ENCODE measurements at regions not wholly inside any gene's neighbourhood (a gene's known extent, or its start where the extent isn't known, plus 50 kb on each side); places are given as distances from the start of the nearest gene placed in this dataset.
A peak's percentile ranks its signal among the peaks of the same experiment; 100 is the strongest.

DNA sequence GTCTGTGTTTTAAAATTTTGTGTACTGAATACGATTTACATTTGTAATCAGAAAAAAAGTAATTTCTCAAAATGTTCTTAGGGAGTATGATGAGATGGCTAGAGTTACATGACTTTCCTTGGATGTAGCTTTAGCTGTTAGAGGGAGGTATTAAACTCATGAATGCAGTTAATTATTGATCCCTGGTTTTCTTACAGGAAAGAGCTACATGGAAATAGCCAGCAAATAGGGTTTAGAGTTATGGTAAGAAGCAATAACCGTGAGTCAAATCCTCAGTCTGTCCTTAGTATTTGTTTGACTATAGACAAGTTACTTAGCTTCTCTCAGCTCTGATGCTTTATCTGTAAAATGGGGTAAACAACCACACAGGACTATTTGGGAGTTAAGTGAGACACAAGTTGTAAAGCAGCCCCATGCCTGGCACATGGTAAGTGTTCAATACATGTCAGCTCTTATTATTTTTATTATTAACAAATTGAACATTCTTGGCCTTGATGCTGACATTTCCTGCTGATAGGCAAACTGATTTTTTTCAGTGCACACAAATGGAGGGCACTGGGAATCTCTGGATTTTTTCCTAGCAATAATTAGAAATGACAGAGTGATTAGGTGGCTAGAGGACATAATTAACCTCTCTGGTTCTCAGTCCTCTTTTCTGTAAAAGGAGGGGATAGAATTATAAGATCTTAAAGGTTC, 204.5 kb upstream of the PHYHIPL start:
- no peak for DNase-seq

DNA sequence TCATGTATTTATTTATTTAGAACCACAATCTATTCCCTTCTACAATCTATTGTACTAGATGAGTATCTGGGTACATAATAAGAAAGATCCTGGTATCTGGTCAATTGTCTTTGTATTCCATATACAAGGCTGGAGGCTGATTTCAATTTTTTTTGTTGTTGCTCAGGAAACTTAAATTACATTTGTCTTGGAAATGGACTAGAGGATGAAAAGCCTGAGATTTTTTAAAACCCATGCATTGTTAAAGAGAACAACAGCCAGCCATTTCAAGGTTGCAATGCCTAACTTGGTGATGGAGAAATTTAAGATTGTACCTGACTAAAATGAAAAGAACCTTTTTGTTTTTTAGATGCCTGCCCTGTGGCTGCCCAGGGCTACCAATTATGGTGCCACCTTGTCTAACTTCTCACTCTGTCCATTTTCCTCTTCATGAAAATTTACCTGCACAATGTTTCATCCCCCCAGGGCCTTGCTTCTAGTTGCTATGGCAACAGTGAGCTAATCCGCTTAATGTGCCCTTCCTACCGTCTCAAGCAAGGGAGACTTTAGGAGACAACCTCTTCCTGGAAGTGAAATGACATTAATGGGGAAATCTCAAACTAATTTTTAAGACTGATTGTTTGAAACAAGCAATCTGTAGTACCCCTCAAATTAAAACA, 203.7 kb upstream of the PHYHIPL start:
- DNase-seq: no peak

DNA sequence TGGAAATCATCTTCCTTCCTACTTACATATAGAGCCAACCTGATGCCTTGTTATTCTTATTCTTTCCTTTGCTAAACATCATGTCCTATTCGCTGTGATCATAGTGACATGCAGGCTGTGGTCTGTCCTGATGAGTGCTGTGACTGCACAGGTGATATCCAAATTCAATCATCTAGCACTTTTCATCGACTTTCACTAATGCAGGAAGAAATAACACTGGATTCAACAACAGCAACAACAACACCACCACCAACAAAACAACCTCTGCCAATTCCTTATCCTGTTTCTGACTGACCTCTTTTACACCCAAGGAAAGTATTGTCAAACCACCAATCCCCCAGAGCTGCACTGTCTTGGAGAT, 203.2 kb upstream of the PHYHIPL start:
- DNase-seq: no peak

DNA sequence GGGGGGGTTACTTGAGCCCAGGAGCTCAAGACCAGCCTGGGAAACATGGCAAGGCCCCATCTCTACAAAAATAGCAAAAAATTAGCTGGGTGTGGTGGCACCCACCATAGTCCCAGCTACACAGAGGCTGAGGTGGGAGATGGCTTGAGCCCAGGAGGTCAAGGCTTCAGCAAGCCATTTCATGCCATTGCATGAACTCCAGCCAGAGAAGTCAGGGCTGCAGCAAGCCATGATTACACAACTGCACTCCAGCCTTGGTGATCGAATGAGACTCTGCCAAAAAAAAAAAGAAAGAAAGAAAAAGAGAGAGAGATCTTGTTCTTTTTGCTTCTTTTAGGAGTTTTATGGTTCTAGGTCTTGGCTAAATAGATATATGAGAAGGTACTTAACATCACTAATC, 200.2 kb upstream of the PHYHIPL start:
- no peak for DNase-seq

DNA sequence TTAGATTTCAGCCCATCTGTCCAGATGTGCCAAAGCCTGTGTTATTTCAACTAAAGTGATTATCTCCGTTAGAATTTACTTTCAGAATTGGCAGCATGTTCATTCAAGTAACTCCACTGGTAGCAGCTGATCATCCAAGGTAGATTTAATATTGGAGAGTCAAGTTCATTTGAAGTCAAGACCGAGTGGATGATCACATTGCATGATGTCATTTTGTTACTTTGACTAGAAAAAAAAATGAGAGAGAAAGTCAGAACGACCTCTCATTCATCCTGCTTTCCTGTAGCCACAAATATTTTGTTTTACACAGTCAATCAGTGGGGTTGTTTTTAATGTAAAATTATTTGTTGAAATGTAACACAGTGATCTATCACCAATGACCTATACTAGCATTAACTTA, 196.7 kb upstream of the PHYHIPL start:
- DNase-seq: no peak

DNA sequence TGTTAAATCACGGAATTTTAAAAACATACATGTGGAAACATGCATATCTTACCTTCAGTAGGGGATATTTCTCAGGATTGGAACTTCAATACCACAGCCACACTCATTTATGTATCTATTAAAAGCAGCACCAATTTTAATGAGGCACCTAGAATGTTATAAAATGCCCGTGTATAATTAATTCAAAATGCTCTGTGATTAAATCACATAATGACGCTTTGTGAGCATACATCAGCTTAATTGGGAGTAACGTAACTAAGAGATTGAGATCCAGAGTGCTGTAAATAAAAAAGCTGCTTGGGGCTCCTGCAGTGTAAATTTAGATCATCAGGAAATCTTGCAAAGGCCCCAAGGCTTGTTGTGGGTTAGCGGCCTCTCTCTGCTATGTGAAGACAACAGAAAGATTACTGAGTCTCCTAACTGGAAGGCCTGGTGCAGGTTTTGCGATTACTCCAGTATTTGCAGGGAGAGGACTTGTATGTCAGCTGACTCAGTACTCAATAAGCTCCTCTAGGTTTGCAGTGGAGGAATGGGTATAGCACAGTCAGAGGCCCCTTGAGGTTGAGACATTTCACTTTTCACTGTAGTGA, 195.5 kb upstream of the PHYHIPL start:
- DNase-seq: no peak

DNA sequence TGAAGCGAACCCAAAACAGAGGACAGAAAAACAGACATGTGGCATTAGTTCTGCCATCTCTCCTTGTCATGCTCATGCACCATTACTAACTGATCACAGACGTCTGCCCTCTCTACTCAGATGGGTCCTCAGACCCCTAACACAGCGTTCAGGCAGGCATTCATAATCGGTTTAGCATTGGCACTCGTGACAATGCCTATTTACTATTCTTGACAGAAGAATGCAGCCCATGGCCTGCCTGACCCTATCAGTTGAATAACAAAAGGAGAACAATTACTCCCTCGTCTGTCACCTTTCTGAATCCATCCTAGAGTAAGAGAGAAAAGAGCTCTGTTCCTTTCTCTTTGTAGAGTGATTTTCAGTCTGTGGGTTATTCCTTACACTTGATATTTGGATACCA, 194.6 kb upstream of the PHYHIPL start:
- DNase-seq: no peak

DNA sequence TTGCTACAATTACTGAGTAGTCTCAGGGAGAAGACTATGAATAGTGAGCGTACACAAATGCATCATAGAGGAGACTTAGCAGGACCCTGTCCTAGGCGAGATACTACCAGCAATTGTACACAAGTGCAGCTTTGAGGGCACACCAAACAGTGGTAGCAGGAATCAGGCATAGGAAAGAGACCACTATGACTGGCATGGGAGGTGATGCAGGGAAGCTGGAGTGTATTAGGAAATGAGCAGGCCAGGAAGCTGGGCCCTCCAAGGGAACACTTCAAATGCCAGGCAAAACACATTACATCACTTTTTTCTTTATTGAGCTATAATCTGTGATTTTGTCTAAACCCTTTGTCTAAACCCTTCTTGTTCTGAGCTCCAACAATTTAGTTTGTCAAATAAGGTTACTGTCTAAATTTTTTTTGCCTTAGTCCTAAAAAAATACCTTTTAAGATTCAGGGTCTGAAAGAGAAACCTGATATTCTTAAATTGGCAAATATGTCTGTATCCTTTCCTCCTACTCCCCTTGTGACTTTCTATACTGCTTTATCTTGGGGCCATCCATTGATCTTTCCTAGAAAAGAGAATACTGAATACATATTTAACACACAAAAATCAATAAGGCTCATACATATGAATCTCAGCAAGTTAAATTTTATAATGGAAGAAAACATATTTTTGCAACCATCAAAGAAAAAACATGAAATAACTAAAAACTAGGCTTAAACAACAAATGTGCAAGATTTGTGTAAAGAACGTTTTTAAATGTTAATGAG, 193.8 kb upstream of the PHYHIPL start:
- DNase-seq: no peak

DNA sequence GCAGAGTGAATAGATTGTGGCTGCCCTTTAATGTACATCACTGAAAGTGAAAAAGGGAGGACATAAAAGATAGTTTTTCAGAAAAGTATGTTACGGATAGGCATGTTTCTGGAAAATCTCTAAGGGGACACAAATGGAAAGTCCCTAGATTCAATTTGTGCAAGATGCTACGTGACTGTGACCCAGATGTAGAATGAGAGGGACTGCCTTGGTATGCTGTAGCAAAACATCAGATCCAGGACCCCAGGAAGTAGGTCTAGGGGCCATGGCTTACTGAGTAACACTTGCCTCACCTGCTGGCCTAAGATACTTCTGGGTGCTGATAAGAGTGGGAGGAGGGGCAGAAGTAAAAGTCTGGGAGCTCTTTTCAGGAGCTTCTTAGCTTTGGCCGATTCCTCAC, 191.2 kb upstream of the PHYHIPL start:
- no peak for DNase-seq

DNA sequence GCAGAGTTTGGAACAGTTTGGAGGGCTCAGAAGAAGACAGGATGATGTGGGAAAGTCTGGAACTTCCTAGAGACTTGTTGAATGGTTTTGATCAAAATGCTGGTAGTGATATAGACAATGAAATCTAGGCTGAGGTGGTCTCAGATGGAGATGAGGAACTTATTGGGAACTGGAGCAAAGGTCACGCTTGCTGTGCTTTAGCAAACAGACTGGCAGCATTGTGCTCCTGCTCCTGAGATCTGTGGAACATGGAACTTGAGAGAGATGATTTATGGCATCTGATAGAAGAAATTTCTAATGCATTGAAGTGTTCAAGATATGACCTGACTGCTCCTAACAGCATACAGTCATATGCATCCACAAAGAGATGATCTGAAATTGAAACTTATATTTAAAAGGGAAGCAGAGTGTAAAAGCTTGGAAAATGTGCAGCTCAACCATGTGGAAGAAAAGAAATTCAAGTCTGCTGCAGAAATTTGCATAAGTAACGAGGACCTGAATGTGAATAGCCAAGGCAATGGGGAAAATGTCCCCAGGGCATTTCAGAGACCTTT, 186.9 kb upstream of the PHYHIPL start:
- DNase-seq: no peak

DNA sequence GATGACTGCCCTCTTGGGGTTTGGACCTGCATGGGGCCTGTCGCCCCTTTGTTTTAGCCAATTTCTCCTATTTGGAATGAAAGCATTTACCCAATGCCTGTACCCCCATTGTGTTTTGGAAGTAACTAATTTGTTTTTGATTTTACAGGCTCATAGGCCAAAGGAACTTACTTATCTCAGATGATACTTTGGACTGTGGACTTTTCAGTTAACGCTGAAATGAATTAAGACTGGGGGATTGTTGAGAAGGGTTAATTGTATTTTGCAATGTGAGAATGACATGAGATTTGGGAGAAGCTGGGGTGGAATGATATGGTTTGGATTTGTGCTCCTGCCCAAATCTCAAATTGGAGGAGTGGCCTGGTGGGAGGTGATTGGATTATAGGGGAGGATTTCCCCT, 185.8 kb upstream of the PHYHIPL start:
- no peak for DNase-seq

DNA sequence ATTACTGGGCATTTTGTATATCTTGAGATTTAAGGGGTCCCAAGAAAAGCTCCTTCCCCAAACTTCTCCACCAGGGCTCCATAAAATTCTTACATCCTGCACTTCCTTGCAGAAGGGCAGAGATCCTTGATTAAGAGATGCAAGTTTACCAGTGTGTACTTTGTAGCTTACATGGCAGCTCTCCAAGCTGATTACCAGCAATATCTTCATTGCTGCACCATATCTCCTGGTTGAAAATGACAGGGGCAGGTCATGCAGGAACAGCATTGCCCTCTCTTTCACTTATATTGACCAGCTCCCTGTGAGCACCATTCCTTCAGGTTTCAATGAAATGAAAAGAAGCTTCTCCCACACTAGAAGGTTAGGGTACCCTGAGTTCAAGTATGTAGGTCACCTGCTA, 184.6 kb upstream of the PHYHIPL start:
- DNase-seq: no peak

DNA sequence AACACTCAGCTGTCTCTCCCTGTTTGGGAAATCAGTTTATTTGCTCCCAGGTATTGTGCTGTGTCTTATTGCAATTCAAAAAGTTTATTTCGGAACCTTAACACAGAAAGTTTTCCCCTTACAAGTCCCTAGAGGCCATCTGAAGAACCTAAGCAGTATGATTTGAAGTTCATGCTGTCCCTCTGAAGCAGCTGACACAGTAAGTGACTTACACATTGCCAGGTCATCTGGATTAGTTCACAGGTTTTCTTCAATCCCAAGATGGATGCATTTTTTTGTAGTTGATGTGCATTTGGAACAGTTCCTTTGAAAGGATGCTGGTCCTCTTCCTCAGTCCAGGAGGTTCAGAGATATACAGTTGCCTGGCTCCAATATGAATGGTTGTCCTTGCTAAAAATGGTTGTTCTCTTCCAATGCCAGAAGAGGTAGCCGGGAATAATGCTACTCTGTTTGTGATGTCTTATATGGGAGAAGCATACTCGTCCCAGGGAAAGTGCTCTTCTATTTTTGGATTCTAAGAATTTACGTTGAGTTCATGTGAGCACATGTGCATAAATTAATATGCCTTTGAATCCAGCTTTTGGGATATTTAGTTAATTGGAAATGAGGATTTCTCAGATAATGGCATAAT, 183.5 kb upstream of the PHYHIPL start:
- DNase-seq: no peak

DNA sequence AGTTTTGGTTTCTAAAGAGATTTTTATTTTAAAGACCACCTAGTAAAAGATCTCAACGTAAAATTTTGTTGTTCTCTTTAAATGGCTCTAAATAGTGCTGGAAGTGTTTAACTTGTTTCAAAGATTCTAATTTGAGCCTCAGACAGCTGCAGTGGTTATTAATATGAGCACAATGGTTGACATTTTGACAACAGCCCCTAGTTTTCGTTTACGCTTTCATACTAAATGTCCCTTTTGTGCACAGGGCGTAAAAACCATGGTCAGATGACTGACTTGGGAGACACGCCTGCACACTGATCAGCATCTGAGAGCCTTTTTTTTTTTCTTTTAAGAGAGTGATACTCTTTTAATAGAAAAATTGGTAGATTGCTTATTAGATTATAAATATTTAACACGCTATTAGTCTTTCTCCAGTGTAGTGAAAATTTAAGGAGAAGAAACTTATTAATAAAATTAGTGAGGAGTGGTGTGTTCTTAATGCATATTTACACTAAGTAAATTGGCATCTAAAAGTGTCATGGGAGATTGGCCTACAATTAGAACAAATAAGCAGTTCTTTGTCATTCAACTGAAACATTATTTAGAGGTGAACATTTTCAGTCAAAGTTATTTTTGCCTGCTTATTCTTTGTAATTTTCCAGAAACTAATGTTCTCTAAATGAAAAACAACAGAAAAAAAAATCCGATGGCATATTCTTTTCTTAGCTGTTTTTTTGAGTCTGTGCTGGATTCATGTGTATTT, 182.8 kb upstream of the PHYHIPL start:
- DNase-seq: no peak

DNA sequence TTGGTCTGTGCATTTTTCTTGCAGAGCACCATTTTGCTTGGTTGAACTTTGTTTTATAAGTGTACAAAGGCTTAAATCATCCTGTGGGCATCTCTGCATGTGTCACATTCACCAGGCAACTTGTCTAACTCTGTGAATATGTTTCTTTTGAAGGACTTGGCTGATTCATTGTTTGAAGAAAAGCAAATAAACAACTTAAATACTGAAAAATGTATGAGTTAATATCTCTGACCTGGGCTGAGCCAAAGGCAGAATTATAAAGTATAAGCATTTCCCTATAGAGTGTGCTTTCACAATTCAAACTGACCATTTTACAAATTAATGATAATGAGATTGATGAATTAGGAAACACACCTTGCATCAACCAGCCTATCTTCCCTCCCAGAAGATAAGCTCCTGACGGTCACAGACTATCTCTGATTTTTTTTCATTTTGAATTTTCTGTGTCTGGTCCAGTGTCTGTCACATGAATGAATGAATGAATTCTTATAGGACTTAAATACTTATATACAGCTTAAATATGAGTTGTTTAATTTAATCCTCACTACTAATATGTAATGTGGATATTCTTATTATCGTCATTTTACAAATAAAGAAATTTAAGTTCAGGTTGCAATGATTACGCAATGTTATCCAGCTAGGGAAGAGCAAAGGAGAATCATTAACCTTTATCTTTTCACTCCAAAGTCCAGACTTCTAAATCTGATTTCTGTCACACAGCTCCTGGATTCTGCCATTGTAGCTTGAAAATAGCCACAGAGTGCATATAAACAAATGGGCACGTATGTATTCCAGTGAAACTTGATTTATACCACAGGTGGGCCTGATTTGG, 182.0 kb upstream of the PHYHIPL start:
- DNase-seq: no peak

DNA sequence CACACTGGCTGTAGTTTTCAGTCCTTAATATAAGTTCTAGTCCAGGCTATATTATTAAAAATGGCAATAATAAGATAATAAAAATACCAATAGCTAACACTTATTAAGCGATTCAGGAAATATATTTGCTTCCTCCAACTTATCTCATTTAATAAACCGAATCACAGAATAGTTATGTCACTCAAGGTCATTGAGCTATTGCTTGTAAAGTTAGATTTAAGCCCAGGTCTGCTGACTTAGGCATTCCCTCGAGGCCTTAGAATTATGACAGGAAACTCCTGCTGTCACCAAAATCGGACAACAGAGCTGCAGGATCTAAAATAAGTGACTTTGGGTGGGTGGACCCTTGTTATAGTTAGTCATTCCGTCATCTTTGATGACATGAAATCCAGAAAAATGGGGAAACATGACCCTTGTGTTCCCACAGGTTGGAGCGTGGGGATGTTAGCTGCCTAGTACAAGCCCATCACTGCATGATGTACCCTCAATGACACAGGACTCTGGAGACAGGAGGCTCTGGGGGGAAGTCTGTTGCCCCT, 181.3 kb upstream of the PHYHIPL start:
- no peak for DNase-seq

DNA sequence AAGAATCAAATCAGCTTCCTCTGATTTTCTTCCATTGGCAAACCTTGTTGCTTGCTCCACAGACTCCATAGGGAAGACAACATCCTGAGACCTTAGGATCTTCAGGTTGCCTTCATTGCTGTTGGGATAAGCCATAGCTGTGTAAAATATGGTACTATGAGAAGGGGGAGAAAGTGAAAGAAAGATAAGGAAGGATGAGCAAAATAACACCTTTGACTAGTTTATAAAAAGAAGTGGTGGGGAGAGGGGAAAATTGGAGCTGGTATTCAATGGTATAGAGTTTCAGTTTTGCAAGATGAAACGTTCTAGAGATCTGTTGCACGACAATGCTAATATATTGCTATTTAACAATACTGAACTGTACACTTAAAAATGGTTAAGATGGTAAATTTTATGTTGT, 180.4 kb upstream of the PHYHIPL start:
- DNase-seq: no peak

DNA sequence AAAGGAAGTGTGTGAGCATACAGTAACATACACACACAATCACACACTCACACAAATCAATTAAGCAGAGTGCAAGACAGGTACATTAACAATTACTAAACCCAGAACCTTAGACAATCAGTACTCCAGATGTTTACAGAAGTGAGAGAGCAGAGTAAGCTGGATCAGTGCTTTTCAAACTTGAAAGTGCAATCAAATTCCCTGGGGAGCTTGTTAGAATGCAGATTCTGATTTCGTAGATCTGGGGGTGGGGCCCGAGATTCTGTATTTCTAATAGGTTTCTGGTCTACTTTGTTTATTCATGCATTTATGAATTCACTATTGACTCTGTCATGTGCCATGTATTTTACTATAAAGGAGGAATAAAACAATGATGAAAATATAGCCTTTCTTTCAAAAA, 179.6 kb upstream of the PHYHIPL start:
- DNase-seq: no peak

DNA sequence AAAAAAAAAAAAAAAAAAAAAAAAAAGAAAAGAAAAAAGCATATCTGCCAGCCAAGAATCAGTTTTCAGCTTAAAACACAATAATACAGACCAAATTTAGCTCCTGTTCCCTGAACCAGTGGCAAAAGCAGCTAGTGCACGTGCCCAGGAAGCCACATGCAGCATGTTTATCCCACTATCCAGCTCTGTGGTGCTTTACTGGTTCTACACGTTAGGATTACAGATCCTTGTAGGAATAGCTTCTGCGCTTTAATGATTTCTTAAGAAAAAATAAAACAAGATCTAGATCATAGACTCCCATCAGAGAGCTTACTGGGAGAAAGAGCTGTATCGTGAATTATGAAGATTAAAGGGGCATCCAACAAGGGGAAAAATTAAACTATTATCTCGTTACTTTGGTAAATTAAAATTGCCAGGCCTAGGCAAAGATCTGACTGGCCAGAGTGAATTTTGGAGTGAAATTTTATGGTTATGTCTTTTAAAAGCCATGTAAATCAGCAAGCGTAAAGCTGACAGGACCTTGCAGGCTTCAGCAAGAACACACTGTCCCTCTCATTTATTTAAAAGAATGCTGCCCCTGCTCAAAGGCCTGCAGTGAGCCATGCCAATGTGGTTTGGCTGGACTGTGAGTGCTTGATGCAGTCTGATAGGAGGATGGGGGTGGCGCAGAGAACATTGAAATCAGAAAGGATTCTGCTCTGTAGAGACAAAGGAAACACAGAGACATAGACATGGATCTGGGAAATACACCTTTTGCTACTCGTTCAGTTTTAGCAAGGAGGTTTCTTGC, 177.3 kb upstream of the PHYHIPL start:
- DNase-seq: peak in 1 of 2 experiments; percentile 17

DNA sequence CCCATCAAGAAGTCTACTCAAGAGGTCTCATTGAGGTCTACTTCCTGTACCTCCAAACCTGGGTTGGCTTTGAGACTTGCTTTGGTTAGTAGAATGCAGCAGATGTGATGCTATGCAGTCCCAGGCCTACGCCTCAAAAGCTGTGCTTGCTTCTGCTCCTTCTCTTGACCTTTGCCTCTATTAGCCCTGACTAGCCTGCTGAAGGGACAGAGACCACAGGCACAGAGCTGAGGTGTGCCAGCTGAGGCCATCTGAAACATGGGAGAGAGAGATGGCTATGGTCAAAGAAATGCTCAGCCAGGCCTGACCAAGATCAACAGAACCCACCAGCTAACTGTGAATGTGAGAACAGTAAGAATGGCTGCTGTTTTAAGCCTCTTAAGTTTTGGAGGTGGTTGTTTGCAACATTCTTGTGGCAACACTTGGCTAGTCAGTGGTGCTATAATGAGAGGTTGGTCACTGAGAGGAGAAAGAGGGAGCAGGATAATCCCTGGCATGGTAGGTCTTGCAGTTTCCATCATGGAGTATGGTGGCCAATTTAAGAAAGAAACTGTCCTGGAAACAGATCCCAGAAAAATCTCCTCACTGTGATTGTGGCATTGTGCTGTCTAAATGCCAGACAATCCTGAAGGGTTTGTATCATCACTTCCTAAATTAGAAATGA, 176.1 kb upstream of the PHYHIPL start:
- no peak for DNase-seq

All from cerebellar nuclear complex (tissue), 1 donor.